Esophagus squamous epithelium (tissue), 5 donors: ENCODE measurements at regions not wholly inside any gene's neighbourhood (a gene's known extent, or its start where the extent isn't known, plus 50 kb on each side); places are given as distances from the start of the nearest gene placed in this dataset.

Experiments
- DNase-seq: peaks from one replicate; lab custom pipeline; 2025; lab: John Stamatoyannopoulos, UW
- H3K27ac ChIP-seq, 4 donors: fragments of 200-600 bp; sonication (generic); one replicate each; pipeline ENCODE4 v1.5.1; 2016 to 2019; ENCODE audit warnings: mild to moderate bottlenecking in 1 of 4
- H3K27me3 ChIP-seq, 4 donors: fragments of 200-600 bp; sonication (generic); 1 replicate in 3 of 4; 2 replicates in 1 of 4; pipeline versions ENCODE4 v1.5.1 to v1.6.0; 2017 to 2021; ENCODE audit warnings: antibody characterized with exemption in 1 of 4
- H3K36me3 ChIP-seq, 3 donors: fragments of 200-600 bp; sonication (generic); one replicate each; pipeline ENCODE4 v1.5.1; 2016 to 2019
- H3K4me1 ChIP-seq, 3 donors: fragments of 200-600 bp; sonication (generic); one replicate each; pipeline ENCODE4 v1.5.1; 2017 to 2019
- H3K4me3 ChIP-seq, 4 donors: fragments of 200-600 bp; sonication (generic); 1 replicate in 3 of 4; 2 replicates in 1 of 4; pipeline ENCODE4 v1.5.1; 2016 to 2019; ENCODE audit warnings: mild to moderate bottlenecking in 2 of 4, moderate library complexity in 1 of 4
- H3K9me3 ChIP-seq, 3 donors: fragments of 200-600 bp; sonication (generic); one replicate each; pipeline ENCODE4 v1.5.1; 2016 to 2019
- POLR2A ChIP-seq, 4 donors: fragments of 450-650 bp; IDR thresholded peaks; one replicate each; pipeline ENCODE4 v1.6.1; 2017; ENCODE audit warnings: antibody characterized with exemption in 4 of 4, mild to moderate bottlenecking in 4 of 4, moderate library complexity in 3 of 4
- WGBS, 2 donors: methylation state at CpG; one replicate each; pipeline ENCODE4 v1.1.5; 2018; 5-methylcytosine and 5-hydroxymethylcytosine counted together
- intact Hi-C: fragments of 100-400 bp; cut with DNase I; formaldehyde crosslinking; loops from one replicate; pipeline ENCODE4 v1.15.0; 2022
- TF ChIP-seq, protein P1 (sequence below), 6 experiments: fragments of 450-650 bp in 4 of 6; fragments of 200-600 bp in 2 of 6; sonication (generic) in 2 of 6; IDR thresholded peaks; one replicate each; pipeline ENCODE4 v1.5.1; 2016 to 2019; ENCODE audit warnings: antibody characterized with exemption in 6 of 6, mild to moderate bottlenecking in 4 of 6, moderate library complexity in 4 of 6
- donor health status: DM: yes; HTN: yes; CAD: no.

DNA sequence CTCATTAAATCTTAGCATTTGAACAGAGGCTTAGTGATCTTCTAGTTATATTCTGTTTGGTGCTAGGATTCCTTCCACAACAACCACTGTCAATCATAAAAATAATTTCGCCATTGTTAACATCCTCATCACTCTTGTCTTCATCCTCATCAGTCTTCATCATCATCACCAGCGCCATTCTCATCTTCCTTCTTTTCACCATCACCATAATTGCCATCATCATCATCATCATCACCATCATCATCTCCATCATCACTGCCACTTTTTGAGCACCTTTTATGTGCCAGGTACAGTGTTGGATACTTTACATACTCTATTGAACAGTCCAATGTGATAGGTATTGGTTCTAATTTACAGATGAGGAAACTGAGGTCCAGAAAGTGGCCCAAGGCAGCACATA, 245.7 kb downstream of the PTPRU start:
- Histone ChIP-seq H3K4me1 (no peaks in the 10 kb centered on the region), H3K9me3 (peaks cover 0 to 7% (median 0%) of the 10 kb centered on the region in 3 donors), H3K27ac (no peak overlapping the region), H3K4me3 (no peak overlapping the region), H3K36me3 (no peaks in the 10 kb centered on the region), H3K27me3 (peaks cover 0 to 72% (median 2%) of the 10 kb centered on the region in 4 donors)
- intact Hi-C loops, result no loop called here
- DNase-seq, result no peak
- WGBS, 2 donors, result 77 to 80% methylated on average over 2 of the region's 2 CpGs
- TF ChIP-seq POLR2A (IDR thresholded peaks at IDR 0.05), result no peak
- TF ChIP-seq, protein P1, sequence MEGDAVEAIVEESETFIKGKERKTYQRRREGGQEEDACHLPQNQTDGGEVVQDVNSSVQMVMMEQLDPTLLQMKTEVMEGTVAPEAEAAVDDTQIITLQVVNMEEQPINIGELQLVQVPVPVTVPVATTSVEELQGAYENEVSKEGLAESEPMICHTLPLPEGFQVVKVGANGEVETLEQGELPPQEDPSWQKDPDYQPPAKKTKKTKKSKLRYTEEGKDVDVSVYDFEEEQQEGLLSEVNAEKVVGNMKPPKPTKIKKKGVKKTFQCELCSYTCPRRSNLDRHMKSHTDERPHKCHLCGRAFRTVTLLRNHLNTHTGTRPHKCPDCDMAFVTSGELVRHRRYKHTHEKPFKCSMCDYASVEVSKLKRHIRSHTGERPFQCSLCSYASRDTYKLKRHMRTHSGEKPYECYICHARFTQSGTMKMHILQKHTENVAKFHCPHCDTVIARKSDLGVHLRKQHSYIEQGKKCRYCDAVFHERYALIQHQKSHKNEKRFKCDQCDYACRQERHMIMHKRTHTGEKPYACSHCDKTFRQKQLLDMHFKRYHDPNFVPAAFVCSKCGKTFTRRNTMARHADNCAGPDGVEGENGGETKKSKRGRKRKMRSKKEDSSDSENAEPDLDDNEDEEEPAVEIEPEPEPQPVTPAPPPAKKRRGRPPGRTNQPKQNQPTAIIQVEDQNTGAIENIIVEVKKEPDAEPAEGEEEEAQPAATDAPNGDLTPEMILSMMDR (IDR thresholded peaks at IDR 0.05), result no peak

DNA sequence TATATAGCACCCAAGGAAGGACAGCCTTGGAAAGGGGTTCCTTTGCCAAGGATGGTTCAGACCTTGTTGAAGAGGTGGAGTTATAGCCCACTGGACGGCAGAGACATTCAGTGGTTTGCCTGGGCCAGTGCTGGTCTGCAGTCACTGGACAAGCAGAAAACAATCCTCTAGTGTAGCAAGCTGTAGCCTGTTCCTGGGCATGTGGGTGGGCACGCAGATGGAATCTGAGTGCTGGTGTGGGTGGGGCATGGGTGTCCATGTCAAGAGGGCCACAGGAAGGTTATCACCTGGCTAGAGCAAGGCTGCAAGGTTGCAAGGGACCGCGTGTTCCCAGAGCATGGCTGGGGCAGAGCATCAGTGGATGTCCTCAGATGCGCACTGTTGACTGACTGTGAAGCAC, 244.7 kb downstream of the PTPRU start:
- no peak overlapping the region for H3K27ac ChIP-seq
- peaks cover 0 to 7% (median 0%) of the 10 kb centered on the region in 3 donors for H3K9me3 ChIP-seq
- no peak for DNase-seq
- no peaks in the 10 kb centered on the region for H3K4me1 ChIP-seq
- WGBS, 2 donors, result 0 to 50% methylated on average over 1 to 2 of the region's 5 CpGs
- intact Hi-C loops, result no loop called here
- no peaks in the 10 kb centered on the region for H3K36me3 ChIP-seq
- H3K27me3 ChIP-seq, result peaks cover 0 to 80% (median 4%) of the 10 kb centered on the region in 4 donors
- TF ChIP-seq, protein P1 (IDR thresholded peaks at IDR 0.05), result no peak
- no peak overlapping the region for H3K4me3 ChIP-seq

DNA sequence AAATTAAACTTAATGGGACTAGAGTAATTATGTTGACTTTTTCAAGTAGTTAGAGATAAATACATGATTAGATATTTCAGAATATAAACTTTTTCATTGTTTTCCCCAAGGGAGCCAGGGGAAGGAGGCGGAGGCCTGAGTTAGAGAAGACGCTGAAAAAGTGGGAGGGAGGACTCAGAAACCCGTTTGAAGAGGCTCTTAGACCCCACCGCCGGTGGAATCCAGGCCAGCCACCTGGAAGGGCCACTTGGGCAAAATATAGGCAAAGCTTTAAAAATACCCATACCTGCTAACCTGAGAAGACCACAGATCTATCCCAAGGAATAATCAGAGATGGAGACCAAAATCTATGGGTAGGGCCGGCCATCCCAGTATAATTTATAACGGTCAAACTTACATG, 242.6 kb downstream of the PTPRU start:
- Histone ChIP-seq H3K36me3 (no peaks in the 10 kb centered on the region), H3K4me1 (no peaks in the 10 kb centered on the region), H3K27ac (no peak overlapping the region), H3K9me3 (peaks cover 0 to 7% (median 0%) of the 10 kb centered on the region in 3 donors), H3K4me3 (no peak overlapping the region), H3K27me3 (peaks cover 0 to 87% (median 4%) of the 10 kb centered on the region in 4 donors)
- intact Hi-C loops, result no loop called here
- DNase-seq, result no peak
- no peak for TF ChIP-seq POLR2A (IDR thresholded peaks at IDR 0.05)
- TF ChIP-seq, protein P1 (IDR thresholded peaks at IDR 0.05), result no peak
- 29 to 34% methylated on average over 7 of the region's 7 CpGs for WGBS, 2 donors

DNA sequence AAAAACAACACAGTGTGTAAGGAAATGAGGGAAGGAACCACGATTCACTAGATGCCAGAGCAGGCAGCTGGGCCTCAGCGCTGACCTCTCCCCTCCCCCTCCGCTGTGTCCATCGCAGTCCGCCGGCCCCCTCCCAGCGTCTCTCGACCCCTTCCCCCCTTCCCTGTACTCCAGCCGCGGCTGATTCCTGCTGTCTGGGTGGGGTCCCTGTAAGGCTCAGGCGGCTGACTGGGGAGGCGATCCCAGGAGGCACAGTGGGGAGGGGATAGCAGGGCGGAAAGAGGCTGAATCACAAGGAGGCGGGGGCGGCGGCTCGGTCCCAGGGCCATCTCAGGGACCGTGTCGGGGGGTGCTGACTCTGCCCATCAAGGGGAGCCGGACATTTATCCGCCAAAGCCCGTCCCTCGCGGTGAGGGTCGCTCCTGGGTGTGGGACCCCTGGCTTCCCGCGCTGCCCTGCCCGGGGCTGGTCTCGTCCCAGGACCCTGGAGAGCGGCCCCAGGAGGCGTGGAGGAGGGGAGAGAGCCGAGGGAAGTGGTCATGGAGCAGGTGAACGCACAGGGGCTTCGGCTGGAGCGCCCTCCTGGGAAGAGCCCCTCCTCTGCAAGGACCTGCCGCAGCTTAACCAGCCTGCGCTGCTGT, 241.9 kb downstream of the PTPRU start:
- TF ChIP-seq, protein P1 (IDR thresholded peaks at IDR 0.05), result no peak
- no peak for TF ChIP-seq POLR2A (IDR thresholded peaks at IDR 0.05)
- H3K36me3 ChIP-seq, result no peaks in the 10 kb centered on the region
- no peak overlapping the region for H3K4me3 ChIP-seq
- 14 to 23% methylated on average over 11 to 13 of the region's 37 CpGs for WGBS, 2 donors
- H3K9me3 ChIP-seq, result peaks cover 0 to 7% (median 0%) of the 10 kb centered on the region in 3 donors
- no peak for DNase-seq
- intact Hi-C loops, result no loop called here
- H3K4me1 ChIP-seq, result no peaks in the 10 kb centered on the region
- H3K27ac ChIP-seq, result no peak overlapping the region
- peaks cover 0 to 87% (median 4%) of the 10 kb centered on the region in 4 donors for H3K27me3 ChIP-seq

DNA sequence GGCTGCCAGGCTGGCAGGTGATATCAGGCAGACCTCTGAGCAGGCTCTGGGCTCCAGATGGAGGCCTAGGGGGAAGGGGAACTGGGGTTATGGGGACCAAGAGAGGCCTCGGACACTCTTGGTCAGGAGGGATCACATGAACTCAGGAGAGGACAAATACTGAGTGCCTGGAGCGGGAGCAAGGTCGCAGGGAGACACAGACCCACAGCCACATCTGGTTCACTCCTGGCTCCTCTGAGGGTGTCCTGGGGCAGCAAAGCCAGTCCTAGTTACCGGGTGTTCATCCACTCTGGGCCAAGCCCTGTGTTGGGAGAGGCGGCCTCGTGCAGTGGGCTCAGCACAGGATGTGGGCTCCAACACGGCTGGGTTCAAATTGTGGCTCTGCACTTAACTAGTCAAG, 239.0 kb downstream of the PTPRU start:
- Histone ChIP-seq H3K36me3 (no peaks in the 10 kb centered on the region), H3K27ac (no peak overlapping the region), H3K27me3 (peaks cover 0 to 89% (median 4%) of the 10 kb centered on the region in 4 donors), H3K4me1 (no peaks in the 10 kb centered on the region), H3K4me3 (no peak overlapping the region), H3K9me3 (no peaks in the 10 kb centered on the region)
- intact Hi-C loops, result no loop called here
- TF ChIP-seq, protein P1 (IDR thresholded peaks at IDR 0.05), result no peak
- no peak for TF ChIP-seq POLR2A (IDR thresholded peaks at IDR 0.05)
- WGBS, 2 donors, result 50 to 71% methylated on average over 2 to 7 of the region's 7 CpGs
- DNase-seq, result no peak
